ENCODE measurements at regions not wholly inside any gene's neighbourhood (a gene's known extent, or its start where the extent isn't known, plus 50 kb on each side); places are given as distances from the start of the nearest gene placed in this dataset.
"Not testable (repeated sequence)": the region's sequence is repeated elsewhere in the genome, so short reads cannot be mapped to it uniquely, and the experiment has no call there.

- TF ChIP-seq EZH2phosphoT487 (IDR thresholded peaks at IDR 0.05; ENCODE audit: low read length) (no peak), EZH2 (optimal IDR thresholded peaks at IDR 0.05; ENCODE audit: low read depth, low read length) (no peak)
- TF ChIP-seq, protein P1, sequence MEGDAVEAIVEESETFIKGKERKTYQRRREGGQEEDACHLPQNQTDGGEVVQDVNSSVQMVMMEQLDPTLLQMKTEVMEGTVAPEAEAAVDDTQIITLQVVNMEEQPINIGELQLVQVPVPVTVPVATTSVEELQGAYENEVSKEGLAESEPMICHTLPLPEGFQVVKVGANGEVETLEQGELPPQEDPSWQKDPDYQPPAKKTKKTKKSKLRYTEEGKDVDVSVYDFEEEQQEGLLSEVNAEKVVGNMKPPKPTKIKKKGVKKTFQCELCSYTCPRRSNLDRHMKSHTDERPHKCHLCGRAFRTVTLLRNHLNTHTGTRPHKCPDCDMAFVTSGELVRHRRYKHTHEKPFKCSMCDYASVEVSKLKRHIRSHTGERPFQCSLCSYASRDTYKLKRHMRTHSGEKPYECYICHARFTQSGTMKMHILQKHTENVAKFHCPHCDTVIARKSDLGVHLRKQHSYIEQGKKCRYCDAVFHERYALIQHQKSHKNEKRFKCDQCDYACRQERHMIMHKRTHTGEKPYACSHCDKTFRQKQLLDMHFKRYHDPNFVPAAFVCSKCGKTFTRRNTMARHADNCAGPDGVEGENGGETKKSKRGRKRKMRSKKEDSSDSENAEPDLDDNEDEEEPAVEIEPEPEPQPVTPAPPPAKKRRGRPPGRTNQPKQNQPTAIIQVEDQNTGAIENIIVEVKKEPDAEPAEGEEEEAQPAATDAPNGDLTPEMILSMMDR (IDR thresholded peaks at IDR 0.05; ENCODE audit: low read length), result no peak
- Histone ChIP-seq H3K4me2 (ENCODE audit: low read depth, low read length) (no peak overlapping the region), H2AFZ (ENCODE audit: low read length) (no peak overlapping the region)
These were observed 185.0 kb downstream of the OR4M2 start for GRCh38 chr15:22265056-22265945.

DNA sequence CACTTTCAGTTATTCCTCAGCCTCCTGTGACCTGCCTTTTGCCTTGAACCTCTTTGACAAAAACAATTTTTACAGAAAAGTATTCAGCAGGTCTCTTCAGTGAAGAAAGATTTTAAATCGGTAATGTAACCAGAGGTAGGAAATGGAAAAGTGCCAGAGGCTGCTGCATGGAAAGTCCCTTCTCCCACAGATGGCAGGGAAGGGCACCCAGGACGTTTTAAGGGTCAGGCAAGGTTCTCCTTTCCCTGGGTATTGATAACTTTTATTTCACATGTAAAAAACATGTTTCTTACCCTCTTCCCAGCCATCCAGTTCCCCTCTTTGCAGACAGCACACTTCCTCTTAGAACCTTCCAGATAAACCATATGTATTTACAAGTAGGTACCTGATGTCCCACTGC, 185.6 kb downstream of the OR4M2 start:
- Histone ChIP-seq H3K36me3 (replicated peaks; ENCODE audit: insufficient read depth, low read length) (no peaks in the 10 kb centered on the region), H3K79me2 (ENCODE audit: low read length) (no peaks in the 10 kb centered on the region), H3K9me3 (replicated peaks; ENCODE audit: insufficient read depth, low read length) (no peaks in the 10 kb centered on the region), H3K9me2 (replicated peaks; ENCODE audit: insufficient read depth, low read length) (no peaks in the 10 kb centered on the region), H3K4me2 (ENCODE audit: low read depth, low read length) (no peak overlapping the region), H4K20me1 (ENCODE audit: insufficient read depth, low read length) (no peaks in the 10 kb centered on the region), H3K27me3 (replicated peaks; ENCODE audit: insufficient read depth, low read length) (no peaks in the 10 kb centered on the region), H3K4me1 (ENCODE audit: low read length) (no peaks in the 10 kb centered on the region), H3K4me3 (ENCODE audit: low read length) (no peak overlapping the region), H2AFZ (ENCODE audit: low read length) (no peak overlapping the region), H3K27ac (ENCODE audit: low read length) (no peak overlapping the region), H3K9ac (ENCODE audit: low read length) (no peak overlapping the region), H3F3A (ENCODE audit: insufficient read depth, low read length) (no peaks in the 10 kb centered on the region)
- TF ChIP-seq EZH2 (optimal IDR thresholded peaks at IDR 0.05; ENCODE audit: low read depth, low read length) (no peak), EZH2phosphoT487 (IDR thresholded peaks at IDR 0.05; ENCODE audit: low read length) (no peak)
- TF ChIP-seq, protein P1 (IDR thresholded peaks at IDR 0.05; ENCODE audit: low read length), result no peak
- no peak for DNase-seq

More at GRCh38 chr15:22265056-22265945, 185.0 kb downstream of the OR4M2 start:
- Histone ChIP-seq H3K9me2 (replicated peaks; ENCODE audit: insufficient read depth, low read length) (no peaks in the 10 kb centered on the region), H3K27me3 (replicated peaks; ENCODE audit: insufficient read depth, low read length) (no peaks in the 10 kb centered on the region), H3F3A (ENCODE audit: insufficient read depth, low read length) (no peaks in the 10 kb centered on the region), H3K4me1 (ENCODE audit: low read length) (no peaks in the 10 kb centered on the region), H3K36me3 (replicated peaks; ENCODE audit: insufficient read depth, low read length) (no peaks in the 10 kb centered on the region), H3K4me3 (ENCODE audit: low read length) (no peak overlapping the region), H3K9me3 (replicated peaks; ENCODE audit: insufficient read depth, low read length) (no peaks in the 10 kb centered on the region), H3K9ac (ENCODE audit: low read length) (no peak overlapping the region), H3K79me2 (ENCODE audit: low read length) (no peaks in the 10 kb centered on the region), H4K20me1 (ENCODE audit: insufficient read depth, low read length) (no peaks in the 10 kb centered on the region), H3K27ac (ENCODE audit: low read length) (no peak overlapping the region)
- DNase-seq, result no peak

DNA sequence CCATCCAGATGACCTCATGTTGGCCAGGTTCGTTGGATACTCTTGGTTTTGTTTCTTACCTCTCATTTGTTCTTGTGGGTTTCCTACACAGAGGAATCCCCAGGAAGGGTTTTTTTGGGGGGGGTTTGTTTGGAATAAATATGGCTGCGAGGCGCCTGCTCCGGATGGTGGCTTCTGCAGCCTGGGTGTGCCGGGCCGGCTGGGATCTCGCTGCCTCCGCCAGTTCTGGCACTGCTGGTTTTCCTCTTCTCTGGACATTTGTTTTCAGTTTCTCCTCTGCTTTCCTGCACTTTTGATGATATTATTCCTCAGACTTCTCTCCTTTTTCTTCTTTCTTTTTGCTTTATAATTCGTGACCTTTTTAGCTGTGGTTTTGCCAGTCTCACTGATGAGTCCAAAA, 187.4 kb downstream of the OR4M2 start:
- Histone ChIP-seq H3K27me3 (replicated peaks; ENCODE audit: insufficient read depth, low read length) (no peaks in the 10 kb centered on the region), H3K9me2 (replicated peaks; ENCODE audit: insufficient read depth, low read length) (no peaks in the 10 kb centered on the region), H3K4me1 (ENCODE audit: low read length) (no peaks in the 10 kb centered on the region), H3K9ac (ENCODE audit: low read length) (no peak overlapping the region), H3K4me2 (ENCODE audit: low read depth, low read length) (no peak overlapping the region), H3K4me3 (ENCODE audit: low read length) (no peak overlapping the region), H3K9me3 (replicated peaks; ENCODE audit: insufficient read depth, low read length) (no peaks in the 10 kb centered on the region), H3F3A (ENCODE audit: insufficient read depth, low read length) (no peaks in the 10 kb centered on the region), H2AFZ (ENCODE audit: low read length) (no peak overlapping the region), H3K79me2 (ENCODE audit: low read length) (no peaks in the 10 kb centered on the region), H4K20me1 (ENCODE audit: insufficient read depth, low read length) (no peaks in the 10 kb centered on the region), H3K27ac (ENCODE audit: low read length) (no peak overlapping the region), H3K36me3 (replicated peaks; ENCODE audit: insufficient read depth, low read length) (no peaks in the 10 kb centered on the region)
- no peak for TF ChIP-seq EZH2 (optimal IDR thresholded peaks at IDR 0.05; ENCODE audit: low read depth, low read length)
- TF ChIP-seq, protein P1 (IDR thresholded peaks at IDR 0.05; ENCODE audit: low read length), result no peak
- TF ChIP-seq EZH2phosphoT487 (IDR thresholded peaks at IDR 0.05; ENCODE audit: low read length), result no peak
- no peak for DNase-seq

DNA sequence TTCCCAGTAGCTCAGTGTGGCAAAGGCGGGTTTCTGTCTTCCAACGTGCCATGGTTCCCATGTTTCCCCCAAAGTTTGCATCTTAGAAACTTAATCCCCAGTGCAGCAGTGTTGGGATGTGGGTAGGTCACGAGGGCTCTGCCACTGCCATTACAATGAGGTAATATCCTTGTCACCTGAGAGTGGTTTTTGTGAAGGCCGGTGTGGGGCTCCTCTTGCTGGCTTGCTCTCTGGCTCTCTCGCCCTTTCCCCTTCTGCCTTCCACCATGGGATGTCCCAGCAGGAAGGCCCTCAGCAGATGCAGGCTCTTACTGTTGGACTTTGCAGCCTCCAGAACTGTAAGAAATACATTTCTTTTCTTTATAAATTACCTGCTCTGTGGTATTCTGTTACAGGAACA, 187.9 kb downstream of the OR4M2 start:
- H3K4me1 ChIP-seq (ENCODE audit: low read length); H4K20me1 ChIP-seq (ENCODE audit: insufficient read depth, low read length); H3K9me3 ChIP-seq (replicated peaks; ENCODE audit: insufficient read depth, low read length); H3K4me3 ChIP-seq (ENCODE audit: low read length); H3K9me2 ChIP-seq (replicated peaks; ENCODE audit: insufficient read depth, low read length); H3F3A ChIP-seq (ENCODE audit: insufficient read depth, low read length); H3K79me2 ChIP-seq (ENCODE audit: low read length); H3K36me3 ChIP-seq (replicated peaks; ENCODE audit: insufficient read depth, low read length); H2AFZ ChIP-seq (ENCODE audit: low read length); DNase-seq; H3K27me3 ChIP-seq (replicated peaks; ENCODE audit: insufficient read depth, low read length); H3K4me2 ChIP-seq (ENCODE audit: low read depth, low read length); H3K9ac ChIP-seq (ENCODE audit: low read length); H3K27ac ChIP-seq (ENCODE audit: low read length): not testable (repeated sequence)

- DNase-seq; H3K9ac ChIP-seq (ENCODE audit: low read length); H4K20me1 ChIP-seq (ENCODE audit: insufficient read depth, low read length); H3K27me3 ChIP-seq (replicated peaks; ENCODE audit: insufficient read depth, low read length); H2AFZ ChIP-seq (ENCODE audit: low read length); H3K4me3 ChIP-seq (ENCODE audit: low read length); H3K9me2 ChIP-seq (replicated peaks; ENCODE audit: insufficient read depth, low read length); H3K4me1 ChIP-seq (ENCODE audit: low read length); H3K27ac ChIP-seq (ENCODE audit: low read length); H3K4me2 ChIP-seq (ENCODE audit: low read depth, low read length); H3F3A ChIP-seq (ENCODE audit: insufficient read depth, low read length); H3K79me2 ChIP-seq (ENCODE audit: low read length); H3K9me3 ChIP-seq (replicated peaks; ENCODE audit: insufficient read depth, low read length); H3K36me3 ChIP-seq (replicated peaks; ENCODE audit: insufficient read depth, low read length): not testable (repeated sequence)
These were observed 188.3 kb downstream of the OR4M2 start for GRCh38 chr15:22268654-22269053.

Data from MM.1S (cell line).